Cerebellar cortex (tissue), 1 donor: ENCODE measurements at regions not wholly inside any gene's neighbourhood (a gene's known extent, or its start where the extent isn't known, plus 50 kb on each side); places are given as distances from the start of the nearest gene placed in this dataset.

Source experiments
- DNase-seq: peaks from one replicate; pipeline ENCODE4 v3.0.0-alpha.2; 2015; ENCODE audit warnings: low spot score

DNA sequence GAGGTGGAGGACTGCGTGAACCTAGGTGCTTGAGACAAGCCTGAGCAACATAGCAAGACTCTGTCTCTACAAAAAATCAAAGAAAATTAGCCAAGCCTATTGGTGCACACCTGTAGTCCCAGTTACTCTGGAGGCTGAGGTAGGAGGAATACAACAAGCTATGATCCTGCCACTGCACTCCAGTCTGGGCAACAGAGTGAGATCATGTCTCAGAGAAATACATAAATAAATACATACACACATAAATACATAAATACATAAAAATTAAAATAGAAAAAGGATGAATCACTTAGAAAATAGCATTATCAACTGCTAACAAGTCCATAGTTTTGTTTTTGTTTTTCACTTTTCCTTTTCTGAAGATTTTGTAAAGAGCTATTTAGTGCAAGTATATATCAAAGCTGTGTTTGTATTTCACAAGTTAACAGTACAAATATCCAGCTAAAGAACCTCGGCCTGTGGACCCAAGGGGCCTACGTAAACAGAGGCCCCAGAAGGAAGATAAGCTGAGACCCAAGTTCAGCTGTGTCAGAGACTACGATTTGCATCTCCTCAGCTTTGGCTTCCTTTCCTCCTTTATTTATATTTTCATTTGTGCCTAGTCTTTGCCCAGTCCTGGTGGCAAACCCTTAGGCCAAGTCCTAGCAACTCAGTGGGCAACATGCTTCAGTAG is 67.1 kb upstream of the ROBO2 start:
- DNase-seq = no peak

DNA sequence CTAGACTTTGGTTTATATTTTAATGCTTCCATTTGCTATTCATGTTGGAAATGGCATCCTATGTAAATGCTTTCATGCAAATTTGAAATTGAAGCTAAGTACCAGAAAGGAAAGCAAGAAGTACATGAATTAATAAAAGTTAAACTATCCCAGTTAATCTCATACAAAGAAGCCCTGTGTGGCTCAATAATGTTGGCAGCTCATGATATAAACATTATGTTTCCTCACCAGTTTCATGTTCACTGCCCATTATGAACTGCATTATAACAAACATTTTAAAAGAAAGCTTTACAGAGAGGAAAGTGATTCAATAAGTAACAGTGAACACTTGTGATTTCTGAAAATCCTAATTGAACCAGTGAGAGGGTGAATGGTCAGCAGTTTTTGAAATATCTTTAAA is 62.9 kb upstream of the ROBO2 start:
- DNase-seq = no peak

GRCh38 chr3:76985645-76986044 is 54.3 kb upstream of the ROBO2 start:
- DNase-seq = no peak

DNA sequence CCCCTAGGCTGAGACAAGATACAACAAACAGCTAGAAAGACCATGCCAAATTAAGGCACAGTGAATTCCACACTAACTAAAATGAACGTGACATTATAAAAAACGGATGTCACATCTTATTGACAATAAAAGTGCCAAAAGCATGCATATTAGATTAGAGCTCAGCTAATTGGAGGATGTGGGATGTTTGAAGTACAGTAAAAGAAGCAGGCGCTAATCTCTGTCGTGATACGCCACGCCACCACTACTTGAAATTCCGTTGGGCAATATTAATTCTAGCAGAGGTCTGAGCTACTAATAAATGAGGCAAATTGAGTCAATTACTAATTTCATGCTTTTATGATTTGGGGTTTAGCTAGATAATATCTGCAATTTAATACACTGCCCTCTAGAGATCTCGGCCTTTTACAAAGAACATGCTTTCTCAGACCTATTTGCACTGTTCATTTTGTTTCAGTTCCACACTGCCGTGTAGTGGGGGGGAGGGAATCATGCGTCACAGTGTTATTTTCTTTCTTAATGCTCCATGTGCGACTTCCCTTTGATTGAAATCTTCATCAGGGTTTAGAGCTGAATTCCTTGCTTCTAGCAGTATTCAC is 52.9 kb upstream of the ROBO2 start:
- DNase-seq = no peak
